ENCODE measurements at regions not wholly inside any gene's neighbourhood (a gene's known extent, or its start where the extent isn't known, plus 50 kb on each side); places are given as distances from the start of the nearest gene placed in this dataset.

DNA sequence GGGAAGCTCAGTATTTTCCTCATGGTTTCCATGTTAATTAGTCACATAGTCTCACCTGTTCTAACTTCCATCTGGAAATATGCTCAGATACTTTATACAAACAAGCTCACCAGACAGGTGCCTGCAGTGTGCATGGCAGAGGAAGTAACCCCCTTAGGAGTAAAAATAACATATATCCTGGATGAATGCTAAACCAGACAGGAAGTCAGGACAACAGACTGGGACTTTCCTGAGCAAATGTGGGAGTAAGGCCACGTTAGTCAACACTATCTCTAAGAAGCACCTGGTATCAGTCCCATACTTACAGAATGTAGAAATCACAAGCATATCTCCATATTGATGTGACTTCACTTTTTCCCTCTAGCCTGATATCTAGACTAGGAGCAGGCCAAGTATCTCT, 128.4 kb downstream of the SEC61B start:
- Mint-ChIP-seq H3K4me3 (no peak overlapping the region), H3K9me3 (peaks cover 5% of the 10 kb centered on the region), H3K27me3 (ENCODE audit: low read depth) (no peaks in the 10 kb centered on the region), H3K4me1 (peaks cover 14% of the 10 kb centered on the region), H3K36me3 (ENCODE audit: low read depth) (no peaks in the 10 kb centered on the region), H3K27ac (ENCODE audit: unreplicated experiment) (no peak overlapping the region)
- TF ChIP-seq, protein P1, sequence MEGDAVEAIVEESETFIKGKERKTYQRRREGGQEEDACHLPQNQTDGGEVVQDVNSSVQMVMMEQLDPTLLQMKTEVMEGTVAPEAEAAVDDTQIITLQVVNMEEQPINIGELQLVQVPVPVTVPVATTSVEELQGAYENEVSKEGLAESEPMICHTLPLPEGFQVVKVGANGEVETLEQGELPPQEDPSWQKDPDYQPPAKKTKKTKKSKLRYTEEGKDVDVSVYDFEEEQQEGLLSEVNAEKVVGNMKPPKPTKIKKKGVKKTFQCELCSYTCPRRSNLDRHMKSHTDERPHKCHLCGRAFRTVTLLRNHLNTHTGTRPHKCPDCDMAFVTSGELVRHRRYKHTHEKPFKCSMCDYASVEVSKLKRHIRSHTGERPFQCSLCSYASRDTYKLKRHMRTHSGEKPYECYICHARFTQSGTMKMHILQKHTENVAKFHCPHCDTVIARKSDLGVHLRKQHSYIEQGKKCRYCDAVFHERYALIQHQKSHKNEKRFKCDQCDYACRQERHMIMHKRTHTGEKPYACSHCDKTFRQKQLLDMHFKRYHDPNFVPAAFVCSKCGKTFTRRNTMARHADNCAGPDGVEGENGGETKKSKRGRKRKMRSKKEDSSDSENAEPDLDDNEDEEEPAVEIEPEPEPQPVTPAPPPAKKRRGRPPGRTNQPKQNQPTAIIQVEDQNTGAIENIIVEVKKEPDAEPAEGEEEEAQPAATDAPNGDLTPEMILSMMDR (conservative IDR thresholded peaks at IDR 0.05) = no peak
- no peak for DNase-seq (ENCODE audit: low read depth, low spot score)

DNA sequence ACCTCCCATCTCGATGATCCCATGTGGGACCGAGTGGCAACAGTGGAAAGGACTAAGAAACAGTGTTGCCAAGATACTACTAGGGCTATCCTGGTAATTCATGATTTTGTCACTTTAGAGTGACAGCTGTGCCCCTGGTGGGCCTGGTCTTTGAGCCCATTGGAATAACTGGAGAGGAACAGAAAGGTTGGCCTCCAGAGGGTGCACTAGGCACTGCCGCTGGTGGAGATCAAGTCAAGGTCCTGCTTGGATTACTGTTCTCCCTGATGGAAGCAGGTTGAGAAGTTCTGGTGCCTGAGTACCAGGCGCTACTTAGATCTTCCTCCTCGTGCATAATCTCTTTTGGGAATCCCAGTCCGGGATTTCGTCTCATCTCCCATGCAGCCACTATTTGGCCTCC, 129.6 kb downstream of the SEC61B start:
- no peaks in the 10 kb centered on the region for H3K27me3 Mint-ChIP-seq (ENCODE audit: low read depth)
- TF ChIP-seq, protein P1 (conservative IDR thresholded peaks at IDR 0.05) = no peak
- peaks cover 2% of the 10 kb centered on the region for H3K4me1 Mint-ChIP-seq
- H3K27ac Mint-ChIP-seq (ENCODE audit: unreplicated experiment) = peak overlapping the region; percentile 13
- no peak overlapping the region for H3K4me3 Mint-ChIP-seq
- no peak for DNase-seq (ENCODE audit: low read depth, low spot score)
- H3K36me3 Mint-ChIP-seq (ENCODE audit: low read depth) = no peaks in the 10 kb centered on the region
- peaks cover 5% of the 10 kb centered on the region for H3K9me3 Mint-ChIP-seq

DNA sequence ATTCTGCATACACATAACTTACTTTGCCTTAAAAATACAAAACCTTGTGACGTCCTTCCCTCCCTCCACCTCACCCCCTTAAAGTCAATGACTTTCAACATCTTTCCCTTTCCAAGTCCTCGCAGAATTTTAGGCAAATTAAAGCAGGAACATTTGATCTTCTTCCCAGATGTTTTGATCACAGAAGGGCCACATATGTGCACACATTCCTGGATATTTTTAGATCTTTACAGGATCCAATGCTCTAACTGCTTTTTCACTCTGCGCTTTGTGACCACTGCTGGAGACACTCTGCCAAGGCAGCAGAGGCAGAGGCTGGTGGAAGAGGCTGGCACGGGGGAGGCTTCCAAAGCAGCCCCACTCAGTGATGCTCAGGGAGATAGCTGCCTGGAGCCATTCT, 130.7 kb downstream of the SEC61B start:
- TF ChIP-seq, protein P1 (conservative IDR thresholded peaks at IDR 0.05) = no peak
- Mint-ChIP-seq H3K36me3 (ENCODE audit: low read depth) (no peaks in the 10 kb centered on the region), H3K27me3 (ENCODE audit: low read depth) (no peaks in the 10 kb centered on the region), H3K27ac (ENCODE audit: unreplicated experiment) (no peak overlapping the region), H3K4me3 (no peak overlapping the region), H3K4me1 (no peaks in the 10 kb centered on the region), H3K9me3 (peaks cover 5% of the 10 kb centered on the region)
- no peak for DNase-seq (ENCODE audit: low read depth, low spot score)

DNA sequence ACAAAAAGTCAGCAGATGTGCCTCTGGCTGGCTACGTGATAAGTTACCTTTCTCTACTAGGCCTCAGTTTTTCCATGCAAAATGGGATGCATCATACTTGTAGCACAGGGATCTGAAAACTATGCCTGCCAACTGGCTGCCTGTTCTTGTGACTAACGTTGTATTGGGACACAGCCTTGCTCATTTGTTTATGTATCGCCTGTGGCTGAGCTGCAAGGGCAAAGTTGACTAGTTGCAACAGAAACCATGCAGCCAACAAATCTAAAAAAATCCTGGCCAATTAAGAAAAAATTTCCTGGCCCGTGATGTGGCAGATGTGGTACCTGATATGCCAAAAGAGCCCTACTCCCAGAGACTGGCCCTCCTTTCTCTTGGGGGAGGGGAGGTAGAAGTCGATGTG, 131.3 kb downstream of the SEC61B start:
- peaks cover 5% of the 10 kb centered on the region for H3K9me3 Mint-ChIP-seq

DNA sequence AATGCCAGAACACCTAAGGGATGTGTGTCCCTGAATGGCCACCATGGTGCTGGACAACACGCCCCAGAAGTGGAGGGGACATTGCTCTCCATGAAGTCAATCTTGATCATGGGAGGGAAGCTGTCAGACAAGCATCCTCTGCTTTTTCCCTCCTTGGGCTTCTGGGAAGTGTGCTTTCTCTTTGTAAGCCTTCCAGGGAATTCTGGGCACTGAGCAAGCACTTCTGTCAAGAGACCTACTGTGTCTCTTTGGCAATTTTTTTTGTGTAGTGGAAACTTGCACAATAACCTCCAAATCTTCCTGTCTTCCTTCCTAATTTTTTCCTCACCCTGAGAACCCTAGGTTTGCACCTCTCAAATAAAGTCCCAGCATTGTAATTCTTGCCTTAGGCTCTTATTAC, 132.0 kb downstream of the SEC61B start:
- DNase-seq (ENCODE audit: low read depth, low spot score) = no peak
- Mint-ChIP-seq H3K27me3 (ENCODE audit: low read depth) (peaks cover 6% of the 10 kb centered on the region), H3K4me3 (no peak overlapping the region), H3K27ac (ENCODE audit: unreplicated experiment) (no peak overlapping the region), H3K36me3 (ENCODE audit: low read depth) (no peaks in the 10 kb centered on the region), H3K4me1 (no peaks in the 10 kb centered on the region), H3K9me3 (peaks cover 5% of the 10 kb centered on the region)
- TF ChIP-seq, protein P1 (conservative IDR thresholded peaks at IDR 0.05) = no peak

More for the DNA sequence above, 131.3 kb downstream of the SEC61B start:
- no peak overlapping the region for H3K27ac Mint-ChIP-seq (ENCODE audit: unreplicated experiment)
- H3K27me3 Mint-ChIP-seq (ENCODE audit: low read depth) = peaks cover 3% of the 10 kb centered on the region
- no peak overlapping the region for H3K4me3 Mint-ChIP-seq
- no peak for DNase-seq (ENCODE audit: low read depth, low spot score)
- TF ChIP-seq, protein P1 (conservative IDR thresholded peaks at IDR 0.05) = no peak
- no peaks in the 10 kb centered on the region for H3K4me1 Mint-ChIP-seq
- H3K36me3 Mint-ChIP-seq (ENCODE audit: low read depth) = no peaks in the 10 kb centered on the region

DNA sequence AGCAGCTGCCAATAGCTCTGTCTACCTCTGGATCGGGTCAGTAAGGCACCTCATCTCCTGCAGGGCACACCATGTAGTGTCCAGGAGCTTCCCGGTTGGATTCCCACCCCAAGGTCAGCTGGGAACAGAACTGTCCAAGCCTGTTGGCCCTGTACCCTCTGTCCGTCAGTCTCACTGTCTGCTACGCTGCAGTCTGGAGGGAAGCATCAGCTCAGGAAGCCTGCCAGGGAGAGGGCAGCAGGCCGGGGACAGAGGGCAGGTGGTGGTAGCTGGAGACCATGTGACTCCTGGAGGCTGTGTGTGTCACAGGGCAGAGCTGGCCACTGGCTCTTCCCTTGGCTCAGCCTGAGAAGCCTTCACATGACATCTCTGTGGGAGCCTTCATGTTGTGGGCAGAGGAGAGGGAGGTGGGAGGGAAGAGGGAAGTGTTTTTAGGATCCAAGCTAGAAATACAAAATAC, 134.5 kb downstream of the SEC61B start:
- H3K4me3 Mint-ChIP-seq = no peak overlapping the region
- H3K27me3 Mint-ChIP-seq (ENCODE audit: low read depth) = peaks cover 25% of the 10 kb centered on the region
- TF ChIP-seq, protein P1 (conservative IDR thresholded peaks at IDR 0.05) = no peak
- no peaks in the 10 kb centered on the region for H3K36me3 Mint-ChIP-seq (ENCODE audit: low read depth)
- H3K27ac Mint-ChIP-seq (ENCODE audit: unreplicated experiment) = no peak overlapping the region
- peaks cover 2% of the 10 kb centered on the region for H3K9me3 Mint-ChIP-seq
- no peak for DNase-seq (ENCODE audit: low read depth, low spot score)
- no peaks in the 10 kb centered on the region for H3K4me1 Mint-ChIP-seq

Data from neural crest cell (in vitro differentiated cells).